22Rv1 (cell line): ENCODE measurements at regions not wholly inside any gene's neighbourhood (a gene's known extent, or its start where the extent isn't known, plus 50 kb on each side); places are given as distances from the start of the nearest gene placed in this dataset.

Source experiments
- H3K27ac ChIP-seq: fragments of 450-650 bp; 2 replicates; pipeline ENCODE4 v1.5.1; 2017
- CTCF ChIP-seq: fragments of 450-650 bp; IDR thresholded peaks from 2 replicates; pipeline ENCODE4 v1.5.1; 2017; ENCODE audit warnings: mild to moderate bottlenecking
- ZFX ChIP-seq: fragments of 450-650 bp; IDR thresholded peaks from 2 replicates; pipeline ENCODE4 v1.6.1; 2017; ENCODE audit warnings: antibody characterized with exemption, borderline replicate concordance

GRCh38 chr14:65164825-65165135 is 62.5 kb upstream of the MAX start:
- no peak overlapping the region for H3K27ac ChIP-seq
- TF ChIP-seq CTCF (no peak), ZFX (no peak)

- H3K27ac ChIP-seq, result no peak overlapping the region
- TF ChIP-seq CTCF (no peak), ZFX (no peak)
Measured at GRCh38 chr14:65167072-65167645, 64.8 kb upstream of the MAX start.

- TF ChIP-seq CTCF (no peak), ZFX (no peak)
- no peak overlapping the region for H3K27ac ChIP-seq
Measured at GRCh38 chr14:65168840-65169239, 66.5 kb upstream of the MAX start.

GRCh38 chr14:65169351-65169750 is 67.0 kb upstream of the MAX start:
- H3K27ac ChIP-seq, result no peak overlapping the region
- TF ChIP-seq ZFX (no peak), CTCF (no peak)

GRCh38 chr14:65170318-65170717 is 68.0 kb upstream of the MAX start:
- H3K27ac ChIP-seq, result no peak overlapping the region
- no peak for TF ChIP-seq CTCF
- no peak for TF ChIP-seq ZFX

- TF ChIP-seq CTCF (peak; percentile 39), ZFX (no peak)
- no peak overlapping the region for H3K27ac ChIP-seq
Measured at GRCh38 chr14:65170768-65171507, 68.6 kb upstream of the MAX start.

GRCh38 chr14:65173973-65174693 is 71.8 kb upstream of the MAX start:
- no peak for TF ChIP-seq CTCF
- TF ChIP-seq ZFX, result no peak
- H3K27ac ChIP-seq, result no peak overlapping the region
